Dermis blood vessel endothelial cell (primary cell): ENCODE measurements at regions not wholly inside any gene's neighbourhood (a gene's known extent, or its start where the extent isn't known, plus 50 kb on each side); places are given as distances from the start of the nearest gene placed in this dataset.

Experiments used
- DNase-seq: peaks from one replicate; pipeline ENCODE4 v3.0.0; 2010

DNA sequence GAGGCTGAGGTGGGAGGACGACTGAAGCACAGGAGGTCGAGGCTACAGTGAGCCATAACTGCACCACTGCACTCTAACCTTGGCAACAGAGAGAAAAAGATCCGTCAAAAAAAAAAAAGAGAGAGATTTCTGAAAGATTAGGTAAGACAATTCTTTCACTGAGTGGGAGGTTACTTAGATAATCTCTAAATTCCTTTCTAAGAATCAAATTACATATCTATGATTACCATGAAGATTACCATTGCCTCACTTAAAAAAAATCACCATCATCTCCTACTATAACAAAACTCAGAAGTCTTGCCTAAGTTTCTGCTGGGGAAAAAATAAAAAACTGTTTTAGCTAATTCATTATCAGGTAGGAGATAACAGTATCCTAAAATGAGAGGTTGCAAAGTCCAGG is 366.7 kb downstream of the DUSP6 start:
- no peak for DNase-seq

DNA sequence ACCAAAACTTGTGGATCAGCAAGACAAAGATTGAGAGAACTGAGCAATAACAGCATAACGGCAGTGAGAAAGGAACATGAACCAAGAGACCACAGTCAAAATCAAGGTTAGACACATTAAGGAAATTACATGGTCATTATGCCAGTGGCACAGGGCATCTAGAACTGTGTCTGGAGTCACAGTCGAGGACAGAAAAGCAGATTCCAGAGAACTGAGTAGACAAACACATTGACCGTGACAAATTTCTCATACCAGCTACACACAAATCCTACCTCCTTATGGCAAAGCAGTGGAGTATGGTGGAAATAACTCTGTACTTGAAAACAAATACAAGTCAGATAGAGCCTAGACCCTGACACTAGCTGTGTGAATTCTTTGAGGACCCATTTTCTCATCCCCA is 367.3 kb downstream of the DUSP6 start:
- no peak for DNase-seq

DNA sequence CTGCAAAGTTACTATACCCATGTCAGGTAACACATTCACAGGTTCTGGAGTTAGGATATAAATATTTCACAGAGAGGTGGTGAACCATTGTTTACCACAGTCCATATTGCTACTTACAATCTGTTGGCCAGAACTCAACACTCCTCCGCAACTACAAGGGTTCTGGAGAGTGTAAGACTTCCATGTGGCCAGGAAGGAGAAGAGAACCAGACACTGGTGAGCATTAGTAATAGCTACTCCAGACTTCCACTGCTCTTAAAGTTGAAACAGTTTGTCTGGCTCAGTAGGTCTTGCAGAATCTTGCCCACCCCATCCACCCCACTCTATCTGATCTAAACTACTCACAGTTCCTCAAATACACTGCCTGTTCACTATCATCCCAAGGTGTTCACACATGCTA is 369.6 kb downstream of the DUSP6 start:
- no peak for DNase-seq

DNA sequence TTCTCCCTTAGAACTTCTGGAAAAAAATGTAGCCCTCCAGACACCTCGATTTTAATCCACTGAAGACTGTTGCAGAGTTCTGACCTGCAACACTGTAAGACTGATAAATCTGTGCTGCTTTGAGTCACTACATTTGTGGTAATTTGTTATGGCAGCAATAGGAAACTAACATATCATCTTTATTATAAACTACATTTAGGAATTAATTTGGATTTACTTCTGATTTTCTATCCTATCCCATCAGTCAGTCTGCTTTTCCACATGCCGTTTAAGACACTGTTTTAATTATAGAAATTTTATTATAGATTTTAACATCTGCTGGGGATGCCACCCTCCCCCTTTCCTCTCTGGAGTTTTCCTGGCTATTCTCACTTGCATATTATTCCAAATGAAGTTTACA is 375.2 kb downstream of the DUSP6 start:
- DNase-seq: no peak

DNA sequence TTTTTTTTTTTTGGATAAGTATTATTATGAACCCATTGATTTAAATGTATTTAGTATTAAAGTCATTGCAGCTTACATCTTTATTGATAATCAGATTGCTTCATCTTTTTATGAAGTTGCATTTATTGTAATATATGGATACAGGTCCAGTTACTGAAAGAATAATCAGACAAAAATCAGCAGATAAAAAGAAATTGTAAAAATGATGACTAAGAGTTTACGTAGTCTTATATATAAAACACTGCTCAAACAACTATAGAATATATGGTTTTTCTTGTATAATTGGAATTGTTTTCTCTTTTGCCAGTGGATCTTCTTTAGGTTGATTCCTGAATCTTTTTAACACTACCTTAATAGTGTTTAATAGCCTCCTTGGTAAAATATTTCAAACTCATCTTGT is 378.3 kb downstream of the DUSP6 start:
- no peak for DNase-seq

DNA sequence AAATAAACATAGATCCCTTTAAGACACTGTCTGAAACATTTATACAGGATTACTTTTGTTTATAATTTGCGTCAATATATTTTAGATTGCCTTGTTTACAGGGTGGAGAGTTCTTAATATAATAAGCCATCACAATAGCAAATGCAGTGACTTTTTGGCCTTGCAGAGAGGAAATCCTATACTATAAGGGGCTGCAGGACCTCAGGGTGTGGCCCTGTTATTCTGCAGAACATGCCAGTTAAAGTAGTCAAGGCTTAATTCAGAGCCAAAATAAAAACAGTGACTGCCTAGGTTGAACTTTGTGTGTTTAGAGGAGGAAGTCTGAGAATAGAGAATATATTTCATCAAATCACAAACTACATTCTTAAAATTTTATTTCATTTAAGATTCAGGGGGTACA is 381.6 kb downstream of the DUSP6 start:
- no peak for DNase-seq

DNA sequence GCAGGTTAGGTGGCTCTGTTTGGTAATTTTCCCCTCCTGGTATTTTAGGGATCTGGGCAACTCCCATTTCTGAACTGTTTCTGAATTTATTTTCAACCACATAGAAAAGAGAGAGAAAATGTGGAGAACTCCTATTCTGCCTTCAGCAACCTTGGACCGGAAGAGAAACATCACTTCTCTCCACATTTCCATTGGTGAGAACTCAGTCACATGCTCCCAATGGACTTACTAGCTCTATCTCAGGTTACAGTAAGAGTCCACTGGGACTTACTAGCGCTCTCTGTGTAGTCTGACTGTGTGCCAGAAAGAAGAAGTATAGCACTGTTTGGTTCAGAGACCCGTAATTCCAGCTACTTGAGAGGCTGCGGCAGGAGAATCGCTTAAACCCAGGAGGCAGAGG is 383.2 kb downstream of the DUSP6 start:
- DNase-seq: no peak

DNA sequence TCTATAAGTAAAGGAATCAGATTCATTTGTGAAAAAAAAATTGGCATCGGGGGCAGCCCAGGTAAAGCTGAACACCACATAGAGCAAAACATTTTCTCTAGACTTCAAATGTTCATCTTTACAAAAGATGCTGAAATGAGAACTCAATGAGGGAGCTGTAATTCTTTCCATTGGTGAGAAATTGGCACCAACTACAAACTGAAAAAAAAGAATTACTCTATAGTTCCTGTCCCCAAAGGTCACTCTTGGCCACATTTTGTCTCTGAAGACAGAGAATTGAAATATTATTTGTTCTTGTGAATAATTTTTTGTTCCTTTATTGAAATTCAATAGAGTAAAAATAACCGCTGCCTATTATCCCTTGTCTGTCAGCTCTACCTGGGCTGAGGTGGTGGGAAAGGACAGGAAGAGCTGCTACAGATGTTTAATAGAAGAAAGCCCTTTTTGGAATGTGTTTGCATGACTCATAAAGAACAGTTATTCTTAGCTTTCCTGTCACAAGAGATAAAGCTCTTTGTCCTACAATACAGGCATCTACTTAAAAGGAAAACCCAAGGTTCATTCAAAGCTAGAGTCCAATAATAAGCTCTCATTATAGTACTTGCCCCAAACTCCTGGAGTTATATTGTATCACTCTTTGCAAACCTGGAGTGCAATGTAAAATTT is 380.1 kb upstream of the KITLG start:
- DNase-seq: peak; percentile 86

DNA sequence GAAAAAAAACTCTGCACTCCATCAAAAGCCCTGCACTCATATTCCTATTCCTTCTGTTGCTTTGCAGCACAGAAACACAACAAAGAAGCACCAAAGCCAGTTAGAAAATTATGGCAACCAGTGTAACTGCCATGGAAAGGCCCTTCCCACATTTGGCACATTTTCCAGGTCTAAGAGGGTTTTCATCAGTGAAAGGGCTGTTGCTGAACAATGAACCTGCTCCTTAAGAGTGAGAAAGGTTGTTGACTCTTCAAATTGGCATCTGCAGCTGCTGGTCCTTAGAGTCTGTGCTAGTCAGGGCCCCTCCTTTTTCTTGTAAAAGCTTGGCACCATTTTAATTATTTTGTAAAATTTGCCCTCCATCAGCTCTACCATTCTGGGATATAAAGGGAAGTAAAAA is 378.7 kb upstream of the KITLG start:
- DNase-seq: no peak

DNA sequence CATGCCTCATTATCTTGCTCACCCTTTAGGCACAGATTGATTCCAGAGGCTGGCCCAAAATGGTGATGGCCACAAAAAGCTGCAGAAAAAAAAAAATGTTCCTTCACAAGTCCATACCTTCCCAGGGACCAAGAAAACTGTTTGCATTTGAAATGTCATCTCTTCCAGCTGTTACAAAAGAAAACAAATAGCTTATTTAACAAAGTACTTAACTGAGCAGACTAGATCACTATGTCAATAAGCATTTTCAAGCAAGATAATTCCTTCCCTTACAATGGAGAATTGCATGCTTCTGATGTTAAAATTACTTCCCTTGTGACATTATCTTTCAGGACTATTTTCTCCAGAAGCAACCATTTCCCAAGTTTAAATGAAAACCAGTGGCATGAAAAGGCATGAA is 377.9 kb upstream of the KITLG start:
- no peak for DNase-seq

DNA sequence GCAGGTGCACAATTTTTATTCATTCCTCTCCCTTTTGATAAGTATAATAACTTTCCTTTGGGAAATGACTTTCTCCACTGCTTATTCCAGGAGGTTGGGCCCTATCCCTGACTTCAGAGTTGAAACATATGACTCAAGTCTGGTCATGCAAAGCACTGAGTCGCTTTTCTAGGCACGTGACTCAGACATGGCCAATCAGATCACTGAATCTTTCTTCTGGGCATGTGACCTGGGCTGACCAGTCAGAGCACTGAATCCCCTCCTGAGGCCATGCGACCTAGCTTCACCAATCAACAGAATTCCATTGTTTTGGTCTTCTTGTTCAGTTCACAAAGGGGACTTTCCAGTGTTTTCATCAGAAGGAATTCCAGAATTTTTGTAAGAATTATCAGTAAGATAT is 377.1 kb upstream of the KITLG start:
- no peak for DNase-seq

DNA sequence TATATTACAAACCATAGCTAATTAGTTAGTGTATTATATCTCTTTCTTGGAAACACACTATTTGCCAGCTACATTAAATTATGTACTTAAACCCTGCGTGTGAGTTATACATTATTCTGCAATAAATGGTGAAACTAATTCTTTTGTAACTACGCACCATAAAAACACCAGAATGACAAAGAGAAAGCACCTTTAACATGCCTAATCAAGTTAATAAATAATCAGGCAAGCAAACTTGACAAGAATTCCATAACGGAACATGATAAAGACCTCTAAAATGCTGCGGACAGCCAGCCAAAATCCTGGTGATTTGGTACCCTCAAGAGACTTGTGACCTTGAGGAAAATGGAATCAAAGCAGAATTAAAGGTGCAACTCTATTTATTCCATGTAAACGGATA is 375.3 kb upstream of the KITLG start:
- DNase-seq: no peak

DNA sequence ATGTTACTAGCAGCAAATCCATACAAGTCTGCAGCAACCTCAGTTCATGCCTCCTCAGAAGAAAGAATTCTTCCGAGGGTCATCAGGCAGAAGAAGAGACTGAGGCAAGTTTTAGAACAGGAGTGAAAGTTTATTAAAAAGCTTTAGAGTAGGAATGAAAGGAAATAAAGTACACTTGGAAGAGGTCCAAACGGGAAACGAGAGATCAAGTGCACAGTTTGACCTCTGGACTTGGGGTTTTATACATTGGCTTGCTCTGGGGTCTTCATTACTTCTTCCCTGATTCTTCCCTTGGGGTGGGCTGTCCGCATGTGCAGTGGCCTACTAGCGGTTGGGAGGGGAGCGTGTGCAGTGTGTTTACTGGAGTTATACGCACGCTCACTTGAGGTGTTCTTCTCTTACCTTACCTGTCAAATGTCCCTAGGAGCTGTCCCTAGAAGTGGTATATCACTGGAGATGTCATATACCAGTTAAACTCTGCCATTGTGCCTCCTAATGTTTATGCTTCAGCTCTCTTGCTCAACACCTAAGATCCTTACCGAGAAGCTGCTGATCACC is 372.8 kb upstream of the KITLG start:
- no peak for DNase-seq

DNA sequence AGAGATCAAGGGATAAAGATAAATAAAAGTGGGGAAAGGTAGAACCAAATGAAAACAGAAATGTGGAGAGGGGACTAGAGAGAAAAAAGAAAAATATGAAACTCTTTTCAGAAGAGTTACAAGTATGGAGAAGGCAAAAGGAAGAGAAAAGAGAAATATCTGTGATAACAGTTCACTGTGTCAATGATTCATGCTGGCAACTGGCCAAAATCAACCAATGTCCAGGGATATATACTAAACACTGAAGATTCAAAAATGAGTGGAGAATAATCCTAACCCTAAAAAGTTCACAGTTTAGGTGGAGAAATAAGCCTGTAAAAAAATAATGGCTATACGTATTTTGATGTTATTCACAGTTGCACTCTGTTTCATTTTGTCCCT is 372.3 kb upstream of the KITLG start:
- DNase-seq: peak; percentile 86

DNA sequence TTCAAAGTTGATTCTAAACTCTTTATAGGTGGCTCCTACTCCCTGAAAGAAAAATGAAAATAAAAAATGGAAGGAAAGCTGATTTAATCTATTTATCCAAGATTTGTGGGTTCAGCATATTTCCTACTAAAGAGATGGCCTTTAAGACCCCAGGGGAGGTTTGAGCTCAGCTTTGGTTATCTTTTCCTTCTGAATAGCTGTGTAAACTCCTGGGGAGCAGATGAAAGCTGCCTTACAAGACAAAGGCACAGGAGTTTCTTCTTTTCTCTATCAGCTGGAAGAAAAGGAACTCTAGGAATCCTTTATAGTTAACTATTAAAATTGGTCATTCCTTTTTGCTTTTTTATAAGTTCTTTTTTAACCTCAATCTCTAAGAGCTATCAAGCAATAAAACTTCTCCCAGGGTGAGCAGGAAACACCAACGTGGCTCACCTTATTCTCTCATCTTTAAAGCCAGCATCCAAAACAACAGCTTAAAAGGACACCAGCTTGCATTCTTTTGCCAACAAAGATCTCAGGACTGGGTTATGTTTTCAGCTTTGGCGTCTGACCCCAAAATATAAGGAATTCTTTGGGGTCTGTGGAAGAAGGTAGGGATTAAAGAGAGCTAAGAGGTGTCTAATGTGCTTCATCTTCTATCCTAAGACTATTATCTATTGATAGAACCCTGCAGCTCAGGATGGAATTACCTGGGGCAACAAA is 371.7 kb upstream of the KITLG start:
- DNase-seq: no peak

DNA sequence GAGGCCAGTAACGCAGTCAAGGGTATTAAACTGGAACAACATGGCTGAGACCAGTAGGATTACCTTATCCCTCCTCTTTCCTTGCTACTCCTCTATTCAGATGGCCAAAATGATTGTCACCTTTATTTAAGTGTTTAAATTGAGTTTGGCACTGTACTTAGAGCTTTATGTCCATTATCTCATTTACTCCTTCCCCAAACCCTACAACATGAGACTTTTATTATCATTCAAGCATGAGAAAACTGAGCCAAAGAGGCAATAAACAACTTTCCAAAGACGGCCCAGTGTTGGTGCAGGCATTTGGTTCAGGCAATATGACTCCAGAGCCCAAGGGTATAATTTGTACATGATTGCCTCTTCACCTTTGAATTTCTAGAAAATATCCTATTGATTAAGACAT is 370.9 kb upstream of the KITLG start:
- no peak for DNase-seq

DNA sequence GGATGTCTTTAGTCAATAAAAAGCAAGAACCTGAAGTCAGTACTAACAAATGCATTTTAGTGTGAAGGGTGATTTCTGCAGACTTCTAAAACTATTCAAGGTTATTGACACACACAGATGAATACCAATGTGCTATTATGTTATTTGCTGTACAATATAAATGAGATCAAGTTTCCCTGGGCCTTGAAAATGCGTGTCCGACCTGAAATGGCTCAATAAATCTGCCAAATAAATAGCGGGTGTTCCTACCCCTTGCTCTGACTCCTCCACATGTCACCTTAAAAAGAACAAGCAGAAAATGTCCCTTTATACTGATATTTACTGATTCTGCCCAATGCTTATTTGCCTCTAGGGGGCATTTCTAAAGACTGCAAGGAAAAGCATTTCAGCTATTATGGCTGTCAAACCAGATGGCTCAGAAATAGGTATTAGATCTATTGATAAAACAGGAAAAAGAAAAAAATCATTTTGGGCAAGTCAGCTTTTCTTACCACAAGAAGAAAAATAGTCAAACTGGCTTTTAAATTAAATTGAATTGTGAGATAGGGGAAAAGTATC is 367.3 kb upstream of the KITLG start:
- DNase-seq: no peak

DNA sequence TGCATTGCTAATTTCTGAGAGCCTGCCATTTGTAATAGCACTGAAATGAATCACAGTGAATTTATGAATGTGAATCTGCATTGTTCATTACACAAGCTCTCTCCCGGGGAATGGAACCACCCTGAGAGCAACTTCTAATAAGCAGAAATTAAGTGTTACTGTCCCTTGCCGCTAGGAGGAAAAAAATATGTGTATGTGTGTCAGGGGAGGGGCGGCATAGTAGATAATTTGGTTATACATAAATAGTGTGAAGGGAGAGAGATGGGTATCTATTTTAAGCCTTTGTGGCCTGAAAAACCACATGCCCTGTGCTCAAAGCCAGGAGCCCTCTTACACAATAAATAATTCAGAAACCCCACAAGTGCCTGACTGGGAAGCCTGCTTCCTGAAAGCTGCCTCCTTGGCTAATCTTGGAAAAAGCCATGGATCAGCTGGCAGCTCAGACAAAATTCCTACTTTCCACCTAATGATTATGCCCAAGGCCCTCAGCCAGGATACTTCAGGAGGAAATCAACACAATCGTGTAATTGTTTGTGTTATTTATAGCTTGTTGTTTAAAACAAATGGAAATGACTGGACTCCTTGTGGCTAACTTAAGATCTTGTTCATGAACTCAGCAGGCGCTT is 366.2 kb upstream of the KITLG start:
- DNase-seq: peak; percentile 95

DNA sequence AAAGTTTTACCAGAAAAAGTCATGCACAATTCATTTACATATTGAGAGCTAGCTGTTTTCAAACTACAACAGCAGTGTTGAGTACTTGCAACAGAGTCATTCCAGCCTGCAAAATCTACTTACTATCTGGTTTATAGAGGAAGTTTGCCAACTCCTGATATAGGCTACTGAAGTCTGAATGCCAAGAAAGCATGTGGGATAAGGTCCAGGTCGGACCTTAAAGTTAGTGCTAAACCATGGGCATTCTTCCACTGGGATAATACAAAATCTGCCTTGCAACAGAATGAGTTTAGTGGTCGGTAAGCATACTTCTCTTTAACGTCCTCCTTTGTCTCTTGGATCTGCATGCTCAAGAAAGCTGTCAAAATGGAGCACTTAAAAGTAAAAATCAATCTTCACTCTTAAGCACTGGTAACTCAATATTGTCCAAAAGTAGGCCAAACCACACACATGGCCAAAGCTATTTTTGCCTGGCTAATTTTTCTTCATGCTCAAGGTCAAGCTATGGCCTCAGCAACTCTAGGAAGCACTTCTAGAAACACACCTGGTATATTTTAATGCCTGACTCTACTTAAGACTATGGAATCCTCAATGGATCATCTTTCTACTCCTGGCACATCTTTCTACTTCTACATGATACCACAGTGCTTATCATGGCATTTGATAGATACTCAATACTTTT is 364.9 kb upstream of the KITLG start:
- DNase-seq: no peak

DNA sequence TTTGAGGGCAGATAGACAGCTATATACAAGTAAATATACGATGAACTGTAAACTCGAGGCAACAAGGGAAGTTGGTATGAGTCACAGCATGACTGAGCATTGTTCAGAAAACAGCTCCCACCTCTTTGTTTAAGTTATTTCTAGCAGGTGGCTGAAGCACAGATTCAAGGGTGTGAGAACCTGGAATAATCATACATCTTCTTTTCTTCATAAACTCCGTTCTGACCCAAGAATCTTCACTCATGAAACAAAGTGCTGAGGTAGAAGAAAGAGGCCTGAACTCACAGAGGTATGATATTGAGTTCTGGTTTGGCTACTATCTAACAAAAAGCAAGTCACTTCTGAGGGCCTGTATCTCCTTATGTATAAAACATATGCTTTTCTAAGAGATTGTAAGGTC is 364.1 kb upstream of the KITLG start:
- DNase-seq: peak; percentile 91

DNA sequence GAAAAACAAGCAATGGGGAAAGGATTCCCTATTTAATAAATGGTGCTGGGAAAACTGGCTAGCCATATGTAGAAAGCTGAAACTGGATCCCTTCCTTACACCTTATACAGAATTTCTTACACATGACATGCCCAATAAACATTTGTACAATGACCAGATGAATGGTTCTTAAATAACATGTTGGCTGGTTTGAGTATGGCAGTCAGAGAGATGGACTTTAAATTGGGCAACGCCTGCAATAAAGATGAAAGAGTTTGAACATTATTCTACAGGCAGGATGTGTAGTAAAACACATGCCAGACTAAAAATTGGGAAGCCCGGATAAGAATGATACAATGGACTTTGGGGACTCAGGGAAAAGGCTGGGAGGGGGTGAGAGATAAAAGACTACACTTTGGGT is 360.6 kb upstream of the KITLG start:
- no peak for DNase-seq

DNA sequence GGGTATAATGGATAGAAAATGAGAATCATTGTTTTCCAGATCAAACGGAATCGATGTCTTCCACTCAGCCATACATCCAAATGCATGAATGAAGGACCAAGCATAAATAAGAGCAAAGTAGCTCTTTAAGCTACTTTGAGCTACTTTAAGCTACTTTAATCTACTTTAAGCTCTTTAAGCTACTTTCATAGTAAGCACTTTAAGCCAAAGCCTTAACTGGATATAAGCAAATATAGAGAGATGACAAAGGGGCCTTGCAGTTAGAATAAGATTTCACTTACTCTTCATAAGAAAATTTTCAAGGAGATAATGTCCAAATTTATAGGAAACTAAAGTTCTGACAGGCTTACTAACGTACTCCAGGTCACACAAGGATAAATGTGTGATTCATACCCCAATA is 355.6 kb upstream of the KITLG start:
- DNase-seq: no peak

DNA sequence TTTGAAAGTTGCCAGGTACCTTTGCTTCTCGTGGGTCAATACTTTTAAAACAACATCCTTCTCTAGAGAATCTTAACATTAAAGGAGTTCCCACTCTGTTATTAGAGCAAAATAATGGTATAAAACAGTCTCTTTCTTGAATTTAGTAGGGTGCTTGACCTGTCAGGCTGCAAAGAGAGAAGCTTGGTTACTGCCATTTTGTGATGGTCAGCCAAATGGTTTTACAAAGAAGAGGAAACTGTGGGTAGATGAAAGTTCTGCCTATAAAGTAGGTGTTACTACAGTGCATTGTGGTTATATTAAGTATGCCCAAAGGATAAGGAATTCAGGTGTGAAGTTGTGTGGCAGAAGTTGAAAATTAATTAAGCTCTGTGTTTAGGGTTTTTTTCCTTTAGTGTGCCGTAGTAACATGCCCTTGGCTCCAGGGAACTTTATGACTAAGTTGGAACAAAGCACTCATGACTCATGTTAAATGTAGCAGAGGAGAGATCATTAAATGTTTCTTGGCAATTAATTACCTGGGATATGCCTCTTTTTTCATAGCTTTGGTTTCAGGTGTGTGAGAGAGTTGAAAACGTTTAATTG is 354.0 kb upstream of the KITLG start:
- peak; percentile 62 for DNase-seq
